SK-N-DZ (cell line): ENCODE measurements at regions not wholly inside any gene's neighbourhood (a gene's known extent, or its start where the extent isn't known, plus 50 kb on each side); places are given as distances from the start of the nearest gene placed in this dataset.
"Not testable (repeated sequence)": the region's sequence is repeated elsewhere in the genome, so short reads cannot be mapped to it uniquely, and the experiment has no call there.

Source experiments
- DNase-seq: peaks from one replicate; pipeline ENCODE4 v3.0.0-alpha.2; 2015; ENCODE audit warnings: low spot score

DNA sequence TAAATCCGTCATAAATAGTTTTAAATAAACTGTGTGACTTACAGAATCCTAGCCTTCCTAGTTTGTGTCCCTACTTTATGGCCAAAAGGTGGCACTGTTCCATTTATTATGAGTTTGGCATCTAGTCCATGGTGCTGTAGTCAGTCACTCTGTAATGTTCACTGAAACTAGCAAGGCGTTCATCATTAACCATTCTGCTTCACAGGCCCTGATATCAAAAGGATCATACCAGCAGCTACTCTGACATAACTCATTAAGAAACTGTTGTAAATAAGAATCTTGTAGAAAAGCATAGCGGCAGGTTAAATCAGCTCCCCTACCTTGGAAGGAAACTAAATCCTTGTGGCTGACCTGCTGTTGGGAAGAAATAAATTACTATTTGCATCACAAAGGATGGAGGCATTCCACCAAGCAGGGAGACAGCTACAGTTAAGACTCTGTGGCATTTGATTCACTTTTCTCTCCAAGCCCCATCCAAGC, 919.6 kb upstream of the DIAPH2 start:
- peak; percentile 20 for DNase-seq

- DNase-seq = not testable (repeated sequence)
Measured at GRCh38 chrX:95771198-95771597, 913.4 kb upstream of the DIAPH2 start.

DNA sequence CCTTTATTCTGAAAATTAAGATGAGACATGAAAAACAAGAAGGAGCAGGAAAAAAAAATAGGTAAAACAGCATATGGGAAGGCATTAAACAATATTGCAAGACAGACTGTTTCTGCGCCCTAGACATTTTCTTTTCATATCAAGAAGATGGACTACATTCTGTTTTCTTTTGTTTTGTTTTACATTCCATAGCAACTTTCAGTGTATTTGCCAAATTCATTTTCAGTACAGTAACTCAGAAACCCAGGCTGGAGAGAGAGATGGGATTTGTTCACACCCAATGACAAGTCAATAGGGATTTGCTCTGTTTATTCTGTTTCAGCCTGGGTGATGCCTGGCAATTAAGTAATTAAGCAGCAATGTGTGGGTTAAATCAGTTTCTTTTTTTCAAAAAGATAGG, 892.8 kb upstream of the DIAPH2 start:
- no peak for DNase-seq

DNA sequence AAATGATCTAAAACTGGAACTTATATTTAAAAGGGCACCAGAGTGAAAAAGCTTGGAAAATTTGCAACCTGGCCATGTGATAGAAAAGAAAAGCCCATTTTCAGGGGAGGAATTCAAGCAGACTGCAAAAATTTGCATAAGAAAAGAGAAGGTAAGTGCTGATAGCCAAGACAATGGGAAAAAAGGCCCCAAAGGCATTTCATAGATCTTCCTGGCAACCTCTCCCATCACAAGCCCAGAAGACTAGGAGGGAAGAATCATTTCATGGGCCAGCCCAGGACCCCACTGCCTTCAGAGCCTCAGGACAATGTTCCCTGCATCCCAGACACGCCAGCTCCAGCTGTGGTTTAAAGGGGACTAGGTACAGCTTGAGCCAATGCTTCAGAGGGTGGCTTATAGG, 887.3 kb upstream of the DIAPH2 start:
- DNase-seq = no peak

GRCh38 chrX:95823796-95824195, 860.8 kb upstream of the DIAPH2 start:
- DNase-seq = no peak

- DNase-seq = no peak
Measured at GRCh38 chrX:95835223-95835622, 849.4 kb upstream of the DIAPH2 start.

DNA sequence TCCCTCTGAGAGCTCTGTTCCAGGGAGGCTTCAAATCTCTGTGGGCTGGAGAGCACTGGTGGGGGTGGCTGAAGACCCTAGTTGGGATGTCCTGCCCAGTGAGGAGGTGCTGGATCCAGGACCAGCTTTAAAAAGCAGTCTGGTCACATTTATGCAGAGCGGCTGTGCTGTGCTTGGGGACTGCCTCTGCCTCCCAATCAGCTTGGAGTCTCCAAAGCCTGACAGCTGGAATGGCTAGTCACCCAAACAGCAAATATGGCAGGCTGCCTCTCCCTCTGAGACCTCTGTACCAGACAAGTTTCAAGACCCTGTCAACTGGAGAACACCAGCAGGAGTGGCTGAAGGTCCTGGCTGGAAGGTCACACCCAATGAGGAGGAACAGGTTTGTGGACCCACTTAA, 848.1 kb upstream of the DIAPH2 start:
- no peak for DNase-seq

DNA sequence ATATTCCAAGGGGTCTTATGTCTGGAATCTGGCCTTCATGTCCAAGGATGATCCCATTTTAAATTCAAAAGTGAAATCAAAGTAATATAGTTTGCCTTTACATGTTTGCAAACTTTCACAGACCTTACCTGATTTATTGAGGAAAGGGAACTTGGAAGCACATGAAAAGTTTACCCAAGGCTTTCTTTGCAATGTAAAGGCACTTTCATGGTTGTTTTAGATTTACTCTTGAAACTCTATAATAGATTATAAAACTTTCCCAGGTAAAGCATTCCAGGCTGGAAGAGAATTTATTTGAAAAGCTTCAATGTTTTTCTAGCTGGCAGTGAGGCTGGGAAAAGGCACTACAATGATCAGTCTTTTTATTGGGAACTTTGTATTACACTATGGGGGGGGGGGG, 842.8 kb upstream of the DIAPH2 start:
- no peak for DNase-seq

DNA sequence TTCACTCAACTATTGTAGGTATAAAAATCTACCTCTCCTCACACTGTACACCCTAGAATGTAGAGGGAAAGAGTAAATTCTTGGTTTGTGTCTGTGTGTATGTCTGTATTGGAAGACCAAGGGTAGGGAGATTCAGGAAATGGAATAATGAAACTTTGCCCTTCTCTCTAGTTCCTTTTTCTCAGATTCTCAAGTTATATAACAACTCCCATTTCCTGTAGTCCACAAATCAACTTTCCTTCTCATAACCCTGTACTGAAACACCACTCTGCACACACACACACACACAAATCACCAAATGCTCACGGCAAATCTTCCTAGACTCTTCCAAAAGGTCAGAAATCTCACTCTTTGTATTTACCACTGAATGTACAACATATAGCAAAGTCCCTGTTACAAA, 824.5 kb upstream of the DIAPH2 start:
- DNase-seq = no peak

- DNase-seq = no peak
Measured at GRCh38 chrX:95875661-95876060, 809.0 kb upstream of the DIAPH2 start.

DNA sequence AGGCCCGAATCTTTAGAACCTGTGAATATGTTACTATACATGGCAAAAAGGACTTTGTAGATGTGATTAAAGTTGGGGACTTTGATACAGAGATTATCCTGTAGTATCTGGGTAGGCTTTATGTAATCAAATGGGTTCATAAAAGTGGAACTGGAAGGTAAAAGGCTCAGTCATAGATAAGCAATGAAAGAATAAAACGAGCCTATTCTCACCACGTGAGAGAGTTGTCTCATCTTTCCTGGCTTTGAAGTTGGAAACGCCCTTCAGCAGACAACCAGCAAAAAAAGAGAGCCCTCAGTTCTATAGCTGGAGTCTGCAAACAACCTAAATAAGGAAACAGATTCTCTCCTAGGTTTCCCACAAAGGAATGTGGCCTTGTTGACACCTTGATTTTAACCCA, 805.8 kb upstream of the DIAPH2 start:
- DNase-seq = no peak

GRCh38 chrX:95884186-95884585, 800.5 kb upstream of the DIAPH2 start:
- DNase-seq = no peak

DNA sequence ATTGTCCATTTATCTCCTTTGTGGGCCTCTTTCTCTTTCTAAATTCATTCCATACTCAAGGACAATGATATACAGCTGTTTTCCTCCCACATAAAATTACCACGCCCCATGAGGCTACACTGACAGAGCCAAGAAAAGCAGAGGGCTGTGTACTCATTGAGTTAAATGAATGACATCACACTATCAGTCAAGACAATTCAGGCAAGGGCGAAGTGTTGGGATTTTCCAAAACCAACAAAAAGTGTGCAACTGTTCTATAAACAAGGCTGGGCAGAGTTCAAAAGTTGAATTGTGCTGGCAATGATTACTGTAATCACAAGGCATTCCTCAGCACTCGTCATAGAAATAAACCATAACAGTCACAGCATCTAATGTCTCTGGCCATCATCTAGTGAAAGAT, 799.6 kb upstream of the DIAPH2 start:
- no peak for DNase-seq

GRCh38 chrX:95889279-95889678, 795.4 kb upstream of the DIAPH2 start:
- DNase-seq = no peak

DNA sequence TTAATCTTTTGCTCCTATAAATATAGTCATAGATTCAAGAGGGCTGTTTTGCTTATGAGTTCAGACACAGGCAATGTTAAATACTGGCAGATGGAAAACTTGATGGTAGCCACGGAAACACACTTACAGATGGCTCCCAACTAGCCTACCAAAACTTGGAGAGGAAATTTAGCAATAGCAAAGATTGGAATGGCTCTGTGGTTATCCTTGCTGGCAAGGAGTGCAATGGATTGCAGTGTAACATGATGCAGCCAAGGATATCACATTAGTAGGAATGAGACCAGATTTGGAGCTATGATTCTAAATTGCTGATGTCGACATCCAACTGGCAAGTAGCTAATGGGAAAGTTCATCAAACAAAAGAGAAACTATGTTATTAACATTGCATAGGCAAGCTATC, 791.0 kb upstream of the DIAPH2 start:
- DNase-seq = no peak

DNA sequence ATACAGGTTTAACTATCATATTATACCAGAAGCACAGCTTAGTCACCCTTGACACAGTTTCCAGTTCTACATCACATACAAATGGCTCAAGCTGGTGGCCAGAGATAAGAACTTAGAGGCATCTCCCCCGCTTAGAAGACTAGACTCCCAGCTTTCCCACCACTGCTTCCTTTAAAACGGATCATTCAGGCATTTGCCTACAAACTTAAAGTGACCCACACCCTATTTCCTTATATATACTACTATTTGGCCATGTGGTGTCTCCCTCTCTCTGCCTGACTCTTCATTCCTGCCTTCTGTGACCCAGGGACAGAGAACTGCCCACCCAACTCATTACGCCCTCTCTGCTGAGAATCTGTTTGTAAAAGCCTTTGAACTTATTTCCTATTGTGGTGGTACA, 781.2 kb upstream of the DIAPH2 start:
- no peak for DNase-seq

DNA sequence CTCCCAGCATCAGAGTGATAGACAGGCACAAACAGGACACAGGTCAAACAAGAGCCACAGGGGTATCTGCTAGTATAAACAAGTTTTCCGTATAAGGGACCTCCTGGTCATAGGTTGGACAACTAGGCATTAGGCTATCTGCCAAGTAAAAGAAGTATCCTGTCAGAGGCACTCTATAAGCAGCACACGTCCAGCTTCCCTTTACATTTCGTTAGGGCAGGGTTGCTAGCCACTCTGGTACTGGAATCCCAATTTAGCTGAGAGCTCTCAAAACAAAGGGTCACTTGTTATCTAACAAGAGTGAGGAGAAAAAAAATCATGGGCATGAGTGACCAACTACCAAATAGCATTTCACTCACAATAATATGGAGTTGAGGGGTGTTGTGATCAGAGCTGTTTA, 780.7 kb upstream of the DIAPH2 start:
- no peak for DNase-seq

GRCh38 chrX:95907081-95907480, 777.6 kb upstream of the DIAPH2 start:
- DNase-seq = no peak

GRCh38 chrX:95911062-95911461, 773.6 kb upstream of the DIAPH2 start:
- no peak for DNase-seq

- DNase-seq = no peak
Measured at GRCh38 chrX:95919605-95920004, 765.0 kb upstream of the DIAPH2 start.

DNA sequence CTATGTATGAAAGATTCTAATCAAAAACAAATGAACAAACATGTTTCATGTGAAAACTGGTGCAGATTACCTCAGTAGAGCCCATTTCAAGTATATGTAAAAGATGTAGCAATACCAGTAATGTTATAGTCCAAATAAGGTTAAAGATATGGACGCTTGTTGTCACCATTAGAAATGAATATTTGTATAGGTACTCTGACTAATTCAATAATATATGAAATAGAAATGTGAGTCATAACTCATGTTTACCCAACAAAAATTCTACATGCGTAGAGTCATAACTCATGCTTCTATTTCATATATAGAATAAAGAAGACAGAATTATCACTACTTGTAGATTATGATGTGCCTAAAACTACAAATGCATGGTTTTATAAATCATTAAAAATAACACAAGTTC, 739.1 kb upstream of the DIAPH2 start:
- DNase-seq = no peak

DNA sequence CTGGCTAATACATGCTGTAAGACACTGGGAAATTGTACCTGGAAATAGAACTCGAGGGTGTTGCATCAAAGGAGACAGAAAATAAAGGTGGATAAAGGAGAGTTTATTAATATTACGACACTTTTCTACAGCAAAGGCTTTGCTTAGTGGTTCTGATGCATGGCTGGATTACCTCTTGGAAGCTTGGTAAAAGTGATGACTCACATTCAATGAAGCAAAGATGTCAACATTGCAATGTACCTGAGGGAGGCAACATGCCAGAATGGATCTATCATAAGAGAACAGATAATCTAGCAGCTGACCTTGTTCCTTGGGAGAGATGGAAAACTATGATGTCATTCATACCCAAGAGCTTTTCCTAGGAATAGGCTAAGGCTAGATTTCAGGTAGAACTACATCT, 735.1 kb upstream of the DIAPH2 start:
- DNase-seq = no peak

DNA sequence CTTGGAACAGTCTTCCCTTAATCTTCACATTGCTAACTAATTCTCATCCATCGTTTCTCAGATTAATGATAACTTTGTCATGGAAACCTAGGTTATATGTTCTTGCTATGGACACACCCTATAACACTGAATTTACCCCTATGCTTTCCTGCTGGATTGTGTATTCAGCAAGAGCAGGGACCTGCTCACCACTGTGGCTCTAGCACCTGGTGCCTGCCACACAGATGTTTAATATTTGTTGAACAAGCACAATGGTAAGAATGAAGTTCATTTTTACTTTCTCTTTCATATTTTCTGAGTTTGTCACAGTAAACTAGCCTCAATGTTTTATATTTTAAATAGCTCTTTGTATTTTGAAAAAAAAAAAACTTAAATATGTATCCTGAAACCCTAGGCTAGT, 734.0 kb upstream of the DIAPH2 start:
- DNase-seq = no peak

GRCh38 chrX:95953564-95953963, 731.1 kb upstream of the DIAPH2 start:
- no peak for DNase-seq

- no peak for DNase-seq
Measured at GRCh38 chrX:95956745-95957144, 727.9 kb upstream of the DIAPH2 start.
